DMS53 treated with DMSO at 0.1 percent for 48 hours (cell line): ENCODE measurements at regions not wholly inside any gene's neighbourhood (a gene's known extent, or its start where the extent isn't known, plus 50 kb on each side); places are given as distances from the start of the nearest gene placed in this dataset.
A peak's percentile ranks its signal among the peaks of the same experiment; 100 is the strongest.

ENCODE experiments used
- DNase-seq: peaks from one replicate; lab custom pipeline; 2025; ENCODE audit not compliant: unreplicated experiment; lab: John Stamatoyannopoulos, UW

GRCh38 chr4:129543299-129543698, 447.3 kb downstream of the C4orf33 start:
- DNase-seq = no peak

DNA sequence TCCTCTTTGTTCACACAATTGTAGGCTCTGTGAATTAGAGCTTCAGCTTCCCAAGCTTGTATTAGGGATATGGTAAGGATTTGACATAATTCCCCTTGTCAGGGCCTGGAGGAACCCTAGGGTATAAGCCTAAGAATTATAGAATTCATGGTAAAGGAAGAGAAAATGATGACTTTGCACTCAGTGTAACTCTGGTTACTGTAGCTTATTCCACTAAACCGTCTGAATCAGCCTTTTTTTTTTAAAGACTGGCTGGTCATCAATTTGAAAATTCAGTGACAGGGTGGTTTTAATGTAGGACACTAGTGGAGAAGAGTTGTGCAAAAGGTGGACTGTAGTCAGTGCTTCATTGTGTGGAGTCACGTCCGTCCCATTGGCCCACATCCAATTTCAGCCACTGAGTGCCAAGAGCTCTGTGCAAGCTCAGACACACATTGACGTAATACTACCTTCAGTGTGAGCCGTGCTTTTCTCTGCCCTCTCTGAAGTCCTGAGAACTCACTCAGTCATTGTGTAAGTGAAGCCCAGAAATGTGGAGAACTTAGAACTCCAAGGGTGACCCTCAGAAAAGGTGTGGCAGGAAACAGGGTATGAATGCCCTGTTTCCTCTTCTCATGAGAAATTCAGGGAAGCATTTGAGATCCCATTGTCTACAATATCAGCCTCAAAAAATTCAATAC, 449.8 kb downstream of the C4orf33 start:
- no peak for DNase-seq

- no peak for DNase-seq
These were observed 450.6 kb downstream of the C4orf33 start for GRCh38 chr4:129546531-129546930.

DNA sequence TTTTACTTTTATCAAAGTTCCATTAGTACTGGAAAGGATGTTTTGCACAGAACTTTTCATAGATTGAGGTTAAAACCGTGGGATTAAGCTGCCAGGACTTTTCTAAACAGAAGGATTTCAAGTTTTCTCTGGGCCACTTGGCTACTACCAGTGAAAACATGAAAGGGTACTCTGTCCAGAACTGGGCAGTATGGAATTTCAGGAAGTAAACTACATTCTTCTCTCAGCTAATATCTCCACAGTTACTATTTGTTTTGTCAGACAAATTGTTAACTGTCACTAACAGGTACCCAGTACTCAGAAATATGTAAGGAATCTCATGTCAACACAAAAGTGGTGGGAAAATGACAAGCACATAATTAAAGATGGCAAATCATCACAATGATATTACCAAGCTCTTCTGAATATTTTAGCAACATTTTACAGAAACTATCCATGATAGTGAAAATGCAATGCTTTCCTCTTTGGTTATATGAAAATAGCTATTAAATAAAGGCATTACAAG, 454.4 kb downstream of the C4orf33 start:
- DNase-seq = no peak

DNA sequence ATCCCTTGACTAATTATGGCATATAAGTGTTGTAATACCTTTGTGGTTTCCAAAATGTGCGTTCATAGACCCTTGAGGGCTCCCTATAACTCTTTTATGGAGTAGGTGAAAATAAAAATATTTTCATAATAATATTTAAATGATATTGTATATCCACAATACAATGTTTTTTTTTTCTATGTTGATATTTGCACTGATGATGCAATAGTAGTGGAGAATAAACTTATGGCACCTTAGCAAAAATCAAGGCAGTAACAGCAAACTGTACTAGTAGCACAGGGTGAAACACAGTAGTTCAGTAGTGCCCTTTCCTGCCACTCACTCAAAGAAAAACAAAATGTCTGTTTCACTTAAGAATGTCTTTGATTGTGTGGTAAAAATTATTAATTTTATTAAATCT, 465.3 kb downstream of the C4orf33 start:
- no peak for DNase-seq

DNA sequence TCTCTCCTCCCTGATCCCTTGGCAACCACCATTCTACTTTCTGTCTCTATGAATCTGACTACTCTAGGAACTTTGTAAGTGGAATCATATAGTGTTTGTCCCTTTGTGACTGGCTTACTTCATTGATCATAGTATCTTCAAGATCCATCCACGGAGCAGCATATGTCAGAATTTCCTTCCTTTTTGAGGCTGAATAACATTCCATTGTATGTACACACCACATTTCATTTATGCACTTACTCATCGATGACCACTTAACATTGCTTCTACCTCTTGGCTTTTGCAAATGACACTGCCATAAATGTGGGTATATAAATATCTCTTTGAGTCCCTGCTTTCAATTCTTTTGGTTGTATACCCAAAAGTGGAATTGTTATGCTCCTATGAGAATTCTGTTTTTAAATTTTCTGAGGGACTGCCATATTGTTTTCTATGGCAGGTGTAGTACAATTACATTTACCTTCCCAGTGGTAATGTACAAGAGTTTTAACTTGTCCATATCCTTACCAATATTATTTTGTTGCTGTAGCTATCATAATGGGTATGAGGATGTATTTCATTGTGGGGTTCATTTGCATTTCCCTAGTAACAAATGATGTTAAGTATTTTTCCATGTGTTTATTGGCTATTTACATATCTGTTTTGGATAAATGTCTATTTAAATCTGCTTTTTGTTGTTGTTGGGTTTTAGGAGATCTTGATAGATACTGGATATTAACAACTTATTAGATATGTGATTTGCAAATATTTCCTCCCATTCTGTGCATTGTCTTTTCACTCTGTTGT, 466.1 kb downstream of the C4orf33 start:
- DNase-seq = no peak

DNA sequence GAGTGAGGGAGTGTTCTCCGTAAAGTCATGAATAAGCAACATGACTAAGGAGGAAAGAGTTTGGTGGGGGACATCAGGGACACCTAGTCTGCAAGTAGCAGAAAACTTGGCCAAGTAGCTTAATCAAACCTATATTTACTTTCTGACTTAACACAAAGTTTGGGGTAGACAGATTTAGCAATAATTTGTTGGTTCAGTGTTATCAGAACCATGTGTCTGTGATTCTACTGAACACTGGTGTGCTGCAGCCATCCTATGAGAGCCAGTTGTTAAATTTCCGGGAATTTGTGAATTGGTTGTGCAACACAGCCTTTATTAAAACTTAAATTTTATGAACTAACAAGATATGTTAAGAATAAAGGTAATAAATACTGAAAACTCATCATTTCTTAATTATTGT, 469.3 kb downstream of the C4orf33 start:
- DNase-seq = no peak

GRCh38 chr4:129570326-129570725, 474.4 kb downstream of the C4orf33 start:
- DNase-seq = no peak

GRCh38 chr4:129578336-129578735, 482.4 kb downstream of the C4orf33 start:
- DNase-seq = no peak

GRCh38 chr4:129581305-129581704, 485.4 kb downstream of the C4orf33 start:
- no peak for DNase-seq

DNA sequence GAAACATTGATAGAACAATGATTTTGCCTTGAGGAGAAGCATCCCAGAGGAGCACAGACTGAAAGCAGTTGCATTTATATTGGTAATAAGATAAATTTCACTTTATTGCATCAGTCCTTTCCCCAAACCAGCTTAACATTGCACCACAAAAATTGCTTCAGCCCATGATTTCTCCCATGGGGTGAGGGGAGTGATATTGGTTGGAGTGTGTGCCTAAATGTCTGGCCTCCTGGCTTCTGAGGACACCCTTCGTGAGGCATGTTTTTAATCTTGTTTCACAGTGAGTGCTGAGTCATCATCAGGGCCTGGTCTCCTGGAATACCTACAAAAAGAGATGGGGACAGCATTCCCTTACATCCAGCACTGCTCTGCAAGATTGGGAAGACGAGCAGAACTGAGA, 487.9 kb downstream of the C4orf33 start:
- no peak for DNase-seq

DNA sequence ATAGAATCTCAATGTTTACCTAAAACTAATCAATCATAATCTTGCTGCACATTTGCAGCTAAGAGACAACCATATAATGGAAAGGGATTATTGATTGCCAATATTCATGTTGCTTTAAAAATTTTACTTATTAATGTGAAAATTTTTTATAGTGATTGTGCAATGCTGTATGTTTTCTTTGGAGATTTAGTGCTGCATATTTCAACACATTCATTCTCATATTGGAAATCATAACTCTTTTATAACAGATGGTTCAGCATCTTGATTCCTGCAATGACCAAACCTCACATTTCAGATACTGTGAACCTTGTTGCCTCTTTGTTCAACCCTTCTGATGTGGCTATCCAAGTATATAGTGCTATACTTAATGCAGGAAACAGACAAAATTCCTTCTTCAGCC, 502.6 kb downstream of the C4orf33 start:
- no peak for DNase-seq

GRCh38 chr4:129600898-129601297, 504.9 kb downstream of the C4orf33 start:
- DNase-seq = no peak

- DNase-seq = no peak
These were observed 506.5 kb downstream of the C4orf33 start for GRCh38 chr4:129602447-129602846.

DNA sequence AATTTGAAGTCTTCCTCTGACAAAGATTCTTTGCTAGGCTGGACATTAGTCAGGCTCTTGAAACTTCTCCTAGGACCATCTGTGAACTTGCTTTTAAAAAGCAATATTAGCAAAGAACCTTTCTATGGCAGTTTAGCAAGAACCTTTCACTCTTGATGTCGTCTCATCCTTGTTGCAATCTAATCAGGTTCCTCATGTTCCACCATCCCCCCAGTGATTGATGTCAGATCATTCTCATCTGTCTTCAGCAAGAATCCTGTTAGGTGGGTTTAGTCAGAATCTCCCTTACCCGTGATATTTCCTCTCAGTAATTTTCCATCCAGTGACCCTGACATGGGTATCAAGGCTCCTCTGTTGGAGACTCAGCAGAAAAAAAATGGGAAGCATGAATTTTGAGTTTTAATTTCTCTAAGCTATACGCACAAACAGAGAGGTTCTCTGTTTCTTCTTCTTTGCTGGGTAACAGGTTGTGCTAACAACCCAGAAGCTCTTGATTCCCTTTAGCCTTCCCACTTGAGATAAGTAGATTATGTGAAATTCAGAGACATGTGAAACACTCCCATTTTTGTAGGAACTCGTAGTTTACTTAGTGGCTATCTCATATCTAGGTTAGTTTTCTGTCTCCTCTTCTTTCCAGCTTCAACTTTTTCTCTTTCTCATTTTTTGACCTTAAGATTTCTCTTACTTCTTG, 507.4 kb downstream of the C4orf33 start:
- no peak for DNase-seq

GRCh38 chr4:129604632-129605255, 508.8 kb downstream of the C4orf33 start:
- no peak for DNase-seq

GRCh38 chr4:129614611-129615010, 518.7 kb downstream of the C4orf33 start:
- no peak for DNase-seq

DNA sequence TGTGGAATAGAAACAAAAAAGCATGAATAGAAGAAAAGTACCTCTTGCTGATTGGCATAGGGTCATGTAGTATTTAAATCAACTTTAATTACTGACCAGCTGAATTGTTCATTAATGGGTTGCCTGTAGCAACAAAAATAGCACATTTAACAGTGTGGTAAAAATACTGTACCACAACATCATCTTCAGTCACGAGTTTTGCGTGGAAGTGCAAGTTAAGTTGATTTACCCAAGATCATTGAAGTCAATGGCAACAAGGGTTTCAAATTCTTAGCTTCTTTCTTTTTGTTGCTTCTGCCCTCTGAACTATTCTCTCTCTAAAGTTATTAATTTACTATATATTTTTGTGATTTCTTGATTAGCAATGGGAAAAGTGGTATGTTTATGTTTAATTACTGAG, 526.6 kb downstream of the C4orf33 start:
- DNase-seq = no peak

- no peak for DNase-seq
These were observed 527.4 kb downstream of the C4orf33 start for GRCh38 chr4:129623233-129623875.

GRCh38 chr4:129641179-129641578, 545.2 kb downstream of the C4orf33 start:
- peak; percentile 15 for DNase-seq

DNA sequence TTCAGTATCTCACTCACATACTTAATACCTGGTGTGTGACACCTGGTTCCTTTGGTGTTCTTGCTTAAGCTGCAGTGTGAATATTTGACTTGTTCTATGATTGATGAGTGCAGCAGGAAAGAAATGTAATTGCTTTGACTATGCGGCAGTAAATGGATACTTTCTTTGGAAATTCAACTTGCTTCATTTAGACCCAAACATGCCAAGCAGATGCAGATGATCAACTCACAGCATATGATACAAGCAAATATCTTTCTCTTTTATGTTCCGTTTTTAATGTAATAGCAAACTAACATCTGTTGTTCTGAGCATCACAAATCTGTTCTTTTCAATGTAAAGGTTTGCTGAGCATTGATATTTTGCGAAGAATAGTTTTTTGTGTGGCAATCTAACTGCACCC, 549.5 kb downstream of the C4orf33 start:
- no peak for DNase-seq
